DOHH2 (cell line): ENCODE measurements at regions not wholly inside any gene's neighbourhood (a gene's known extent, or its start where the extent isn't known, plus 50 kb on each side); places are given as distances from the start of the nearest gene placed in this dataset.

Source experiments
- H3F3A ChIP-seq: fragments of 200-600 bp; sonication (generic), shearing (Covaris generic); 2 replicates; pipeline ENCODE4 v1.6.0; 2016; ENCODE audit warnings: antibody characterized with exemption, mild to moderate bottlenecking; ENCODE audit not compliant: control insufficient read depth, insufficient read depth
- H3K27ac ChIP-seq: fragments of 200-600 bp; sonication (generic); 2 replicates; pipeline ENCODE4 v1.5.1; 2014; ENCODE audit warnings: low read depth, mild to moderate bottlenecking, low read length, moderate library complexity
- H3K27me3 ChIP-seq: fragments of 200-600 bp; sonication (generic); 2 replicates; pipeline ENCODE4 v1.6.1; 2014; ENCODE audit warnings: mild to moderate bottlenecking, low read length, mixed read lengths; ENCODE audit not compliant: control insufficient read depth
- H3K36me3 ChIP-seq: fragments of 200-600 bp; sonication (generic); 2 replicates; pipeline ENCODE4 v1.6.1; 2014; ENCODE audit warnings: mild to moderate bottlenecking, low read length, moderate library complexity, mixed read lengths; ENCODE audit not compliant: control insufficient read depth
- H3K4me1 ChIP-seq: fragments of 200-600 bp; sonication (generic); 2 replicates; pipeline ENCODE4 v1.6.1; 2014; ENCODE audit warnings: mild to moderate bottlenecking, low read length, mixed read lengths; ENCODE audit not compliant: control insufficient read depth
- H3K4me2 ChIP-seq: fragments of 200-600 bp; sonication (generic); 2 replicates; pipeline ENCODE4 v1.6.0; 2014; ENCODE audit warnings: mild to moderate bottlenecking, low read length, moderate library complexity
- H3K4me3 ChIP-seq: fragments of 200-600 bp; sonication (generic); 2 replicates; pipeline ENCODE4 v1.5.1; 2014; ENCODE audit warnings: mild to moderate bottlenecking, low read length, mixed read lengths
- H3K79me2 ChIP-seq: fragments of 200-600 bp; sonication (generic); 2 replicates; pipeline ENCODE4 v1.6.1; 2014; ENCODE audit warnings: mild to moderate bottlenecking, low read length, mixed read lengths; ENCODE audit not compliant: control insufficient read depth
- H3K9me2 ChIP-seq: fragments of 200-600 bp; sonication (generic); replicated peaks from 2 replicates; pipeline ENCODE4 v1.6.1; 2014; ENCODE audit warnings: mild to moderate bottlenecking, low read length, mixed read lengths; ENCODE audit not compliant: control insufficient read depth
- H3K9me3 ChIP-seq: fragments of 200-600 bp; sonication (generic); 2 replicates; pipeline ENCODE4 v1.6.1; 2014; ENCODE audit warnings: antibody characterized with exemption, low read length, mixed read lengths; ENCODE audit not compliant: control insufficient read depth, insufficient read depth
- H4K20me1 ChIP-seq: fragments of 200-600 bp; sonication (generic); 2 replicates; pipeline ENCODE4 v1.6.0; 2014; ENCODE audit warnings: low read depth, mild to moderate bottlenecking, antibody characterized with exemption, low read length, moderate library complexity; ENCODE audit not compliant: control insufficient read depth, insufficient read depth
- CTCF ChIP-seq: fragments of 200-600 bp; sonication (generic); IDR thresholded peaks from one replicate; pipeline ENCODE4 v1.5.1; 2014; ENCODE audit warnings: antibody characterized with exemption, mild to moderate bottlenecking, low read depth, low read length; ENCODE audit not compliant: poor library complexity, severe bottlenecking
- EZH2phosphoT487 ChIP-seq: fragments of 200-600 bp; sonication (generic); IDR thresholded peaks from 2 replicates; pipeline ENCODE4 v1.6.1; 2017; ENCODE audit warnings: borderline replicate concordance, mild to moderate bottlenecking, antibody characterized with exemption, low read length, moderate library complexity, mixed read lengths

- Histone ChIP-seq H4K20me1 (no peaks in the 10 kb centered on the region), H3K4me1 (no peaks in the 10 kb centered on the region), H3K9me2 (no peaks in the 10 kb centered on the region), H3K4me3 (no peak overlapping the region), H3K27me3 (no peaks in the 10 kb centered on the region), H3K79me2 (no peaks in the 10 kb centered on the region), H3K4me2 (no peak overlapping the region), H3K27ac (no peak overlapping the region), H3K36me3 (no peaks in the 10 kb centered on the region), H3F3A (no peaks in the 10 kb centered on the region), H3K9me3 (no peaks in the 10 kb centered on the region)
- no peak for TF ChIP-seq EZH2phosphoT487
- TF ChIP-seq CTCF: no peak
Measured at GRCh38 chr19:31148671-31149070, 200.6 kb downstream of the TSHZ3 start.

- Histone ChIP-seq H3K36me3 (no peaks in the 10 kb centered on the region), H3K9me2 (no peaks in the 10 kb centered on the region), H3K79me2 (no peaks in the 10 kb centered on the region), H4K20me1 (no peaks in the 10 kb centered on the region), H3K27me3 (no peaks in the 10 kb centered on the region), H3K4me1 (no peaks in the 10 kb centered on the region), H3F3A (no peaks in the 10 kb centered on the region), H3K9me3 (no peaks in the 10 kb centered on the region), H3K4me3 (no peak overlapping the region), H3K27ac (no peak overlapping the region), H3K4me2 (no peak overlapping the region)
- TF ChIP-seq EZH2phosphoT487 (no peak), CTCF (no peak)
Measured at GRCh38 chr19:31147234-31147633, 202.0 kb downstream of the TSHZ3 start.

GRCh38 chr19:31146546-31147183 is 202.6 kb downstream of the TSHZ3 start:
- Histone ChIP-seq H3F3A (no peaks in the 10 kb centered on the region), H3K4me2 (no peak overlapping the region), H3K9me2 (no peaks in the 10 kb centered on the region), H3K79me2 (no peaks in the 10 kb centered on the region), H3K36me3 (no peaks in the 10 kb centered on the region), H3K9me3 (no peaks in the 10 kb centered on the region), H3K27me3 (no peaks in the 10 kb centered on the region), H3K27ac (no peak overlapping the region), H3K4me3 (no peak overlapping the region), H4K20me1 (no peaks in the 10 kb centered on the region), H3K4me1 (no peaks in the 10 kb centered on the region)
- TF ChIP-seq CTCF: no peak
- no peak for TF ChIP-seq EZH2phosphoT487

GRCh38 chr19:31146015-31146414 is 203.2 kb downstream of the TSHZ3 start:
- H3F3A ChIP-seq: no peaks in the 10 kb centered on the region
- no peaks in the 10 kb centered on the region for H3K9me2 ChIP-seq
- H3K4me2 ChIP-seq: no peak overlapping the region
- no peaks in the 10 kb centered on the region for H3K79me2 ChIP-seq
- no peaks in the 10 kb centered on the region for H4K20me1 ChIP-seq
- no peaks in the 10 kb centered on the region for H3K27me3 ChIP-seq
- H3K36me3 ChIP-seq: no peaks in the 10 kb centered on the region
- TF ChIP-seq EZH2phosphoT487: no peak
- TF ChIP-seq CTCF: no peak
- no peak overlapping the region for H3K4me3 ChIP-seq
- H3K9me3 ChIP-seq: no peaks in the 10 kb centered on the region
- H3K4me1 ChIP-seq: no peaks in the 10 kb centered on the region
- no peak overlapping the region for H3K27ac ChIP-seq
